ENCODE measurements at regions not wholly inside any gene's neighbourhood (a gene's known extent, or its start where the extent isn't known, plus 50 kb on each side); places are given as distances from the start of the nearest gene placed in this dataset.

- TF ChIP-seq CTCF (IDR thresholded peaks at IDR 0.05) = no peak
- TF ChIP-seq POLR2A (IDR thresholded peaks at IDR 0.05) = no peak
- no peak for TF ChIP-seq POLR2AphosphoS5 (IDR thresholded peaks at IDR 0.05)
Observed at GRCh38 chr3:153885359-153885758, 235.8 kb upstream of the ARHGEF26 start.

All from breast epithelium (tissue), 3 donors.